ENCODE measurements at regions not wholly inside any gene's neighbourhood (a gene's known extent, or its start where the extent isn't known, plus 50 kb on each side); places are given as distances from the start of the nearest gene placed in this dataset.
A peak's percentile ranks its signal among the peaks of the same experiment; 100 is the strongest.

- Histone ChIP-seq H3K4me3 (no peak overlapping the region), H3K36me3 (no peaks in the 10 kb centered on the region), H3K27me3 (no peaks in the 10 kb centered on the region), H3K4me1 (no peaks in the 10 kb centered on the region), H3K27ac (no peak overlapping the region), H3K9me3 (peaks cover 15% of the 10 kb centered on the region)
- no peak for DNase-seq (ENCODE audit: low spot score in 2 of 2)
- TF ChIP-seq CTCF (IDR thresholded peaks at IDR 0.05) (no peak), EP300 (IDR thresholded peaks at IDR 0.05) (no peak), POLR2AphosphoS5 (IDR thresholded peaks at IDR 0.05) (no peak), POLR2A (IDR thresholded peaks at IDR 0.05) (no peak)
- WGBS: 89% methylated on average over 1 of the region's 1 CpG
Observed at GRCh38 chr5:6889030-6889429, 175.8 kb downstream of the TENT4A start.

- H3K27me3 ChIP-seq: no peaks in the 10 kb centered on the region
- DNase-seq (ENCODE audit: low spot score in 2 of 2): peak in 1 of 2 donors; percentile 61
Observed at GRCh38 chr5:6899221-6899620, 186.0 kb downstream of the TENT4A start.

GRCh38 chr5:6900247-6901227, 187.3 kb downstream of the TENT4A start:
- TF ChIP-seq POLR2AphosphoS5 (IDR thresholded peaks at IDR 0.05): no peak
- TF ChIP-seq CTCF (IDR thresholded peaks at IDR 0.05): no peak
- TF ChIP-seq EP300 (IDR thresholded peaks at IDR 0.05): no peak
- no peak for TF ChIP-seq POLR2A (IDR thresholded peaks at IDR 0.05)
- WGBS: 83% methylated on average over 17 of the region's 17 CpGs
- no peak for DNase-seq (ENCODE audit: low spot score in 2 of 2)
- Histone ChIP-seq H3K4me3 (no peak overlapping the region), H3K36me3 (no peaks in the 10 kb centered on the region), H3K27ac (no peak overlapping the region), H3K9me3 (no peaks in the 10 kb centered on the region), H3K27me3 (no peaks in the 10 kb centered on the region), H3K4me1 (no peaks in the 10 kb centered on the region)

More at GRCh38 chr5:6899221-6899620, 186.0 kb downstream of the TENT4A start:
- Histone ChIP-seq H3K9me3 (no peaks in the 10 kb centered on the region), H3K4me1 (no peaks in the 10 kb centered on the region), H3K4me3 (no peak overlapping the region), H3K27ac (no peak overlapping the region), H3K36me3 (no peaks in the 10 kb centered on the region)
- TF ChIP-seq CTCF (IDR thresholded peaks at IDR 0.05): no peak
- no peak for TF ChIP-seq POLR2AphosphoS5 (IDR thresholded peaks at IDR 0.05)
- TF ChIP-seq EP300 (IDR thresholded peaks at IDR 0.05): no peak
- no peak for TF ChIP-seq POLR2A (IDR thresholded peaks at IDR 0.05)
- 56% methylated on average over 9 of the region's 9 CpGs for WGBS

- H3K27me3 ChIP-seq: no peaks in the 10 kb centered on the region
- WGBS: 87% methylated on average over 3 of the region's 3 CpGs
- no peaks in the 10 kb centered on the region for H3K4me1 ChIP-seq
- no peak for TF ChIP-seq POLR2A (IDR thresholded peaks at IDR 0.05)
- no peak for TF ChIP-seq EP300 (IDR thresholded peaks at IDR 0.05)
- TF ChIP-seq POLR2AphosphoS5 (IDR thresholded peaks at IDR 0.05): no peak
- TF ChIP-seq CTCF (IDR thresholded peaks at IDR 0.05): no peak
- no peaks in the 10 kb centered on the region for H3K9me3 ChIP-seq
- no peak for DNase-seq (ENCODE audit: low spot score in 2 of 2)
- no peak overlapping the region for H3K27ac ChIP-seq
- H3K4me3 ChIP-seq: no peak overlapping the region
- no peaks in the 10 kb centered on the region for H3K36me3 ChIP-seq
Observed at GRCh38 chr5:6902094-6902493, 188.9 kb downstream of the TENT4A start.

GRCh38 chr5:6902597-6902996, 189.4 kb downstream of the TENT4A start:
- no peaks in the 10 kb centered on the region for H3K4me1 ChIP-seq
- DNase-seq (ENCODE audit: low spot score in 2 of 2): no peak
- 83% methylated on average over 2 of the region's 5 CpGs for WGBS
- H3K9me3 ChIP-seq: no peaks in the 10 kb centered on the region
- no peaks in the 10 kb centered on the region for H3K27me3 ChIP-seq
- TF ChIP-seq POLR2AphosphoS5 (IDR thresholded peaks at IDR 0.05) (no peak), EP300 (IDR thresholded peaks at IDR 0.05) (no peak), CTCF (IDR thresholded peaks at IDR 0.05) (no peak), POLR2A (IDR thresholded peaks at IDR 0.05) (no peak)
- H3K27ac ChIP-seq: no peak overlapping the region
- H3K36me3 ChIP-seq: no peaks in the 10 kb centered on the region
- H3K4me3 ChIP-seq: no peak overlapping the region

Measured in suprapubic skin (tissue), 4 donors.